ENCODE measurements at regions not wholly inside any gene's neighbourhood (a gene's known extent, or its start where the extent isn't known, plus 50 kb on each side); places are given as distances from the start of the nearest gene placed in this dataset.
A peak's percentile ranks its signal among the peaks of the same experiment; 100 is the strongest.

GRCh38 chr9:81397481-81398381 lies 291.6 kb downstream of the TLE1 start:
- Histone ChIP-seq H3K36me3 (no peaks in the 10 kb centered on the region), H3K27me3 (no peaks in the 10 kb centered on the region), H3K4me3 (no peak overlapping the region), H3K27ac (no peak overlapping the region), H3K4me1 (peaks cover 0 to 3% (median 0%) of the 10 kb centered on the region in 4 donors), H3K9me3 (no peaks in the 10 kb centered on the region)
- TF ChIP-seq CTCF (IDR thresholded peaks at IDR 0.05) = no peak
- TF ChIP-seq EP300 (IDR thresholded peaks at IDR 0.05) = no peak
- no peak for TF ChIP-seq POLR2AphosphoS5 (IDR thresholded peaks at IDR 0.05)
- no peak for TF ChIP-seq POLR2A (IDR thresholded peaks at IDR 0.05)
- ATAC-seq (ENCODE audit: low FRiP score in 2 of 2) (no peak), DNase-seq (no peak)
- 61 to 70% methylated on average over 9 of the region's 9 CpGs for WGBS, 2 donors

DNA sequence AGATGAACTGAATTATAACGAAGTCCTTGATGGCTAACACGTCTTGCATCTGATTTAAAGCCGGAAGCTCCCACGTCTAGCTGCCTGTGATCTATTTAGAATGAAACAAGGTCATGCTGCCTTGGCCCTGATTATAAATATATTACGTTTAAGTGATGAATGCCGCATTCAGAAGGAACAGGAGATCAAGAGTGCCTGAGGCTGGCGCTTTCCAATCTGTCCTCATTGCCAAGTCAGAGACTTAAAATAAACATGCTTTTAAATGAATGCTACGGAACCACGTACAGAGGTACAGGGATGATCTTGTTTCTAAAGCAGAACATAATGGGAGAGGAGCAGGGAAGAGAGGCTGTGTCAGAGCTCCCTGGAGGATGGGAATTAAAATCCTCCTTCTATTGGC lies 292.8 kb downstream of the TLE1 start:
- DNase-seq (no peak), ATAC-seq (ENCODE audit: low FRiP score in 2 of 2) (no peak)
- Histone ChIP-seq H3K27me3 (no peaks in the 10 kb centered on the region), H3K36me3 (no peaks in the 10 kb centered on the region), H3K27ac (no peak overlapping the region), H3K9me3 (no peaks in the 10 kb centered on the region), H3K4me3 (no peak overlapping the region), H3K4me1 (peaks cover 0 to 3% (median 0%) of the 10 kb centered on the region in 4 donors)
- TF ChIP-seq EP300 (IDR thresholded peaks at IDR 0.05) = no peak
- no peak for TF ChIP-seq POLR2A (IDR thresholded peaks at IDR 0.05)
- TF ChIP-seq POLR2AphosphoS5 (IDR thresholded peaks at IDR 0.05) = no peak
- TF ChIP-seq CTCF (IDR thresholded peaks at IDR 0.05) = no peak
- 60% methylated on average over 9 of the region's 9 CpGs for WGBS, 2 donors

DNA sequence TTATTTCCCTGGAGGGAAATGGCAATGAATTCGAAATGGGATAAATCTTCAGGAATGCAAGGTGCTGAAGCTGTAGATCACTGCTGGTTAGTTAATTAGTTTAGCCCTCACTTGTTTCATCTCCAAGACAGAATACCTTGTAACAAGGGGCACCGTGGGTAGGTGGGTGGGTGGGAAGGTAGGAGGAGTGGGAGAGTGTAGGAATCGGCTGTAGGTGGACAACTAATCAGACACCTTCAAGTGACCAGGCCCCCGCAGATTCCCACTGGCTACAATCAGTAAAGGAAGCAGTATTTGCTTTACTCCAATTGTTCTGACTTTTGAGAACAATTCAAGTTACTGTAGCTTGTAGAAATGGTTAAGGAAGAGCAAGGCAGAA lies 293.7 kb downstream of the TLE1 start:
- Histone ChIP-seq H3K27me3 (no peaks in the 10 kb centered on the region), H3K9me3 (no peaks in the 10 kb centered on the region), H3K36me3 (no peaks in the 10 kb centered on the region), H3K4me1 (peaks cover 0 to 3% (median 0%) of the 10 kb centered on the region in 4 donors), H3K27ac (no peak overlapping the region), H3K4me3 (no peak overlapping the region)
- ATAC-seq (ENCODE audit: low FRiP score in 2 of 2) = no peak
- no peak for DNase-seq
- 80 to 82% methylated on average over 4 of the region's 4 CpGs for WGBS, 2 donors
- no peak for TF ChIP-seq POLR2AphosphoS5 (IDR thresholded peaks at IDR 0.05)
- TF ChIP-seq CTCF (IDR thresholded peaks at IDR 0.05) = no peak
- no peak for TF ChIP-seq EP300 (IDR thresholded peaks at IDR 0.05)
- TF ChIP-seq POLR2A (IDR thresholded peaks at IDR 0.05) = no peak

GRCh38 chr9:81394881-81395675 lies 294.3 kb downstream of the TLE1 start:
- DNase-seq = no peak
- ATAC-seq (ENCODE audit: low FRiP score in 2 of 2) = peak in 1 of 2 donors; percentile 84
- Histone ChIP-seq H3K36me3 (no peaks in the 10 kb centered on the region), H3K9me3 (no peaks in the 10 kb centered on the region), H3K27me3 (no peaks in the 10 kb centered on the region), H3K4me3 (no peak overlapping the region), H3K27ac (peak overlapping the region in 1 of 4 donors; percentile 27), H3K4me1 (peaks cover 0 to 3% (median 0%) of the 10 kb centered on the region in 4 donors)
- 63 to 72% methylated on average over 3 of the region's 3 CpGs for WGBS, 2 donors
- TF ChIP-seq POLR2A (IDR thresholded peaks at IDR 0.05) (no peak), EP300 (IDR thresholded peaks at IDR 0.05) (no peak), POLR2AphosphoS5 (IDR thresholded peaks at IDR 0.05) (no peak), CTCF (IDR thresholded peaks at IDR 0.05) (no peak)

Data from upper lobe of left lung (tissue), 6 donors.